OCI-LY7 (cell line): ENCODE measurements at regions not wholly inside any gene's neighbourhood (a gene's known extent, or its start where the extent isn't known, plus 50 kb on each side); places are given as distances from the start of the nearest gene placed in this dataset.

Source experiments
- CTCF ChIP-seq: fragments of 200-600 bp; sonication (generic); conservative IDR thresholded peaks from 2 replicates; pipeline ENCODE4 v1.5.1; 2014; ENCODE audit warnings: mild to moderate bottlenecking, antibody characterized with exemption, low read length, moderate library complexity, mixed read lengths
- EZH2phosphoT487 ChIP-seq: fragments of 200-600 bp; sonication (generic); IDR thresholded peaks from 2 replicates; pipeline ENCODE4 v1.6.1; 2018; ENCODE audit warnings: low read depth, borderline replicate concordance, mild to moderate bottlenecking, mixed run types, antibody characterized with exemption, low read length, moderate library complexity, mixed read lengths

- TF ChIP-seq CTCF = no peak
- TF ChIP-seq EZH2phosphoT487 = no peak
Measured at GRCh38 chr22:27397954-27398342, 403.6 kb downstream of the MN1 start.
